Spleen (tissue), 11 donors: ENCODE measurements at regions not wholly inside any gene's neighbourhood (a gene's known extent, or its start where the extent isn't known, plus 50 kb on each side); places are given as distances from the start of the nearest gene placed in this dataset.

Experiments used
- DNase-seq: peaks from one replicate; pipeline ENCODE4 v3.0.0-alpha.2; 2020
- H3K27ac ChIP-seq, 8 donors: fragments of 200-600 bp; sonication (generic) in 7 of 8; 1 replicate in 4 of 8; 2 replicates in 4 of 8; pipeline versions ENCODE4 v1.5.0 to v1.8.0; 2016 to 2021; ENCODE audit warnings: inconsistent platforms in 4 of 8, mild to moderate bottlenecking in 4 of 8, moderate library complexity in 1 of 8
- H3K27me3 ChIP-seq, 7 donors: fragments of 200-600 bp; sonication (generic) in 6 of 7; replicated peaks in 1 of 7; 1 replicate in 4 of 7; 2 replicates in 3 of 7; pipeline versions ENCODE4 v1.5.0 to v1.8.0; 2016 to 2021; ENCODE audit warnings: inconsistent platforms in 3 of 7, mild to moderate bottlenecking in 1 of 7
- H3K36me3 ChIP-seq, 6 donors: fragments of 200-600 bp; sonication (generic) in 5 of 6; 1 replicate in 4 of 6; 2 replicates in 2 of 6; pipeline versions ENCODE4 v1.5.0 to v1.8.0; 2016 to 2021; ENCODE audit warnings: inconsistent platforms in 2 of 6
- H3K4me1 ChIP-seq, 6 donors: fragments of 200-600 bp; sonication (generic) in 5 of 6; 1 replicate in 3 of 6; 2 replicates in 3 of 6; pipeline versions ENCODE4 v1.5.0 to v1.8.0; 2016 to 2021; ENCODE audit warnings: inconsistent platforms in 3 of 6
- H3K4me3 ChIP-seq, 8 donors: fragments of 200-600 bp; sonication (generic) in 7 of 8; 1 replicate in 4 of 8; 2 replicates in 4 of 8; pipeline versions ENCODE4 v1.5.0 to v1.8.0; 2016 to 2021; ENCODE audit warnings: inconsistent platforms in 4 of 8, mild to moderate bottlenecking in 4 of 8, moderate library complexity in 2 of 8
- H3K9me3 ChIP-seq, 8 donors: fragments of 200-600 bp; sonication (generic) in 7 of 8; 1 replicate in 4 of 8; 2 replicates in 4 of 8; pipeline versions ENCODE4 v1.5.0 to v1.8.0; 2016 to 2021; ENCODE audit warnings: inconsistent platforms in 4 of 8
- POLR2A ChIP-seq, 3 donors: fragments of 450-650 bp; IDR thresholded peaks; one replicate each; pipeline ENCODE4 v1.5.1; 2017; ENCODE audit warnings: antibody characterized with exemption in 3 of 3, mild to moderate bottlenecking in 1 of 3
- POLR2AphosphoS5 ChIP-seq, 3 donors: sonication (generic); formaldehyde crosslinking; IDR thresholded peaks; one replicate each; pipeline ENCODE4 v1.5.1; 2017; ENCODE audit warnings: antibody characterized with exemption in 3 of 3
- WGBS, 5 donors: extraction: QIAGEN DNeasy Blood & Tissue Kit in 3 of 5; methylation state at CpG; one replicate each; pipeline versions ENCODE4 v1.1.5 to v1.1.7; 2013 to 2018; 5-methylcytosine and 5-hydroxymethylcytosine counted together
- intact Hi-C: fragments of 100-400 bp; cut with DNase I; formaldehyde crosslinking; loops from one replicate; pipeline ENCODE4 v1.15.0; 2023; ENCODE audit warnings: low total_unique reads
- TF ChIP-seq, protein P1 (sequence below), 11 experiments: fragments of 200-600 bp in 7 of 11; fragments of 450-650 bp in 4 of 11; sonication (generic) in 4 of 11; IDR thresholded peaks in 8 of 11; conservative IDR thresholded peaks in 3 of 11; 1 replicate in 7 of 11; 2 replicates in 4 of 11; pipeline versions ENCODE4 v1.4.0 to v1.8.0; 2016 to 2021; ENCODE audit warnings: antibody characterized with exemption in 11 of 11, inconsistent platforms in 4 of 11, mild to moderate bottlenecking in 1 of 11
- donor health status: healthy with polysubstance abuse.
- donor health status: DM: no; HTN: no; CAD: no; lungs with moderate emphysema.
- donor health status: DM: no; HTN: no; CAD: no.
- donor health status: Bipolar disorder and iron deficiency.
- donor health status: healthy.
- donor health status: DM: no; HTN: no; CAD: no.
- donor health status: DM: yes; HTN: yes; CAD: no.

- TF ChIP-seq POLR2AphosphoS5 (IDR thresholded peaks at IDR 0.05) = no peak
- TF ChIP-seq, protein P1, sequence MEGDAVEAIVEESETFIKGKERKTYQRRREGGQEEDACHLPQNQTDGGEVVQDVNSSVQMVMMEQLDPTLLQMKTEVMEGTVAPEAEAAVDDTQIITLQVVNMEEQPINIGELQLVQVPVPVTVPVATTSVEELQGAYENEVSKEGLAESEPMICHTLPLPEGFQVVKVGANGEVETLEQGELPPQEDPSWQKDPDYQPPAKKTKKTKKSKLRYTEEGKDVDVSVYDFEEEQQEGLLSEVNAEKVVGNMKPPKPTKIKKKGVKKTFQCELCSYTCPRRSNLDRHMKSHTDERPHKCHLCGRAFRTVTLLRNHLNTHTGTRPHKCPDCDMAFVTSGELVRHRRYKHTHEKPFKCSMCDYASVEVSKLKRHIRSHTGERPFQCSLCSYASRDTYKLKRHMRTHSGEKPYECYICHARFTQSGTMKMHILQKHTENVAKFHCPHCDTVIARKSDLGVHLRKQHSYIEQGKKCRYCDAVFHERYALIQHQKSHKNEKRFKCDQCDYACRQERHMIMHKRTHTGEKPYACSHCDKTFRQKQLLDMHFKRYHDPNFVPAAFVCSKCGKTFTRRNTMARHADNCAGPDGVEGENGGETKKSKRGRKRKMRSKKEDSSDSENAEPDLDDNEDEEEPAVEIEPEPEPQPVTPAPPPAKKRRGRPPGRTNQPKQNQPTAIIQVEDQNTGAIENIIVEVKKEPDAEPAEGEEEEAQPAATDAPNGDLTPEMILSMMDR (IDR thresholded peaks at IDR 0.05 in 8 of 11, conservative IDR thresholded peaks at IDR 0.05 in 3 of 11) = no peak
- TF ChIP-seq POLR2A (IDR thresholded peaks at IDR 0.05) = no peak
- 86 to 91% (median 89%) methylated on average over 8 of the region's 8 CpGs for WGBS, 5 donors
Observed at GRCh38 chr9:23552876-23553601, 273.0 kb downstream of the ELAVL2 start.

GRCh38 chr9:23554686-23555085 lies 271.4 kb downstream of the ELAVL2 start:
- Histone ChIP-seq H3K27ac (no peak overlapping the region), H3K36me3 (no peaks in the 10 kb centered on the region), H3K9me3 (peaks cover 0 to 22% (median 11%) of the 10 kb centered on the region in 8 donors), H3K4me1 (no peaks in the 10 kb centered on the region), H3K27me3 (no peaks in the 10 kb centered on the region), H3K4me3 (no peak overlapping the region)
- DNase-seq = no peak
- intact Hi-C loops = no loop called here
- TF ChIP-seq POLR2A (IDR thresholded peaks at IDR 0.05) (no peak), POLR2AphosphoS5 (IDR thresholded peaks at IDR 0.05) (no peak)
- TF ChIP-seq, protein P1 (IDR thresholded peaks at IDR 0.05 in 8 of 11, conservative IDR thresholded peaks at IDR 0.05 in 3 of 11) = no peak
- WGBS, 5 donors = 88 to 100% (median 93%) methylated on average over 1 of the region's 1 CpG

More at GRCh38 chr9:23552876-23553601, 273.0 kb downstream of the ELAVL2 start:
- no peaks in the 10 kb centered on the region for H3K27me3 ChIP-seq
- H3K4me1 ChIP-seq = no peaks in the 10 kb centered on the region
- intact Hi-C loops = no loop called here
- no peak for DNase-seq
- no peak overlapping the region for H3K27ac ChIP-seq
- no peak overlapping the region for H3K4me3 ChIP-seq
- no peaks in the 10 kb centered on the region for H3K36me3 ChIP-seq
- H3K9me3 ChIP-seq = peaks cover 0 to 6% (median under 1%) of the 10 kb centered on the region in 8 donors

DNA sequence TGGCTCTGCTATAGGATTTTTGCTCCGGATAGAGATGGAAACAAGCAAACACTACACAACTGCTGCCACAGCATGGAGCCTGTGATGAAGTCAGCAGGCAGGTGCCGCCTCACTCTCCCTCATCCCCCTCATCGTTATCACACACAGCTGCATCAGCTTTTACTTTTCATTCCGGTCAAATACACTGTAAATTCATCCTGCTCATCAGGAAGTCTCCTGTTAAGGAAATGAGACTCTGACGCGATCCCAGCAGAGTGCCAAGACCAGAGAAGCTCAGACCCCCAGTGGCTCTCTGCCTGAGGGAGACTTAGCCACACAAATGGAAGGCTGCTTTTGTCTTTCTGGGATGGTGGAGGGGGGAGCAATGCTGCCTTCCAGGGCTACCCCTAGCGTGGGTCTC lies 270.2 kb downstream of the ELAVL2 start:
- TF ChIP-seq POLR2AphosphoS5 (IDR thresholded peaks at IDR 0.05) = no peak
- TF ChIP-seq POLR2A (IDR thresholded peaks at IDR 0.05) = no peak
- TF ChIP-seq, protein P1 (IDR thresholded peaks at IDR 0.05 in 8 of 11, conservative IDR thresholded peaks at IDR 0.05 in 3 of 11) = no peak
- Histone ChIP-seq H3K4me1 (no peaks in the 10 kb centered on the region), H3K27ac (no peak overlapping the region), H3K9me3 (peaks cover 0 to 24% (median 11%) of the 10 kb centered on the region in 8 donors), H3K27me3 (no peaks in the 10 kb centered on the region), H3K36me3 (no peaks in the 10 kb centered on the region), H3K4me3 (no peak overlapping the region)
- DNase-seq = no peak
- 32 to 53% (median 36%) methylated on average over 7 of the region's 7 CpGs for WGBS, 5 donors
- intact Hi-C loops = no loop called here

DNA sequence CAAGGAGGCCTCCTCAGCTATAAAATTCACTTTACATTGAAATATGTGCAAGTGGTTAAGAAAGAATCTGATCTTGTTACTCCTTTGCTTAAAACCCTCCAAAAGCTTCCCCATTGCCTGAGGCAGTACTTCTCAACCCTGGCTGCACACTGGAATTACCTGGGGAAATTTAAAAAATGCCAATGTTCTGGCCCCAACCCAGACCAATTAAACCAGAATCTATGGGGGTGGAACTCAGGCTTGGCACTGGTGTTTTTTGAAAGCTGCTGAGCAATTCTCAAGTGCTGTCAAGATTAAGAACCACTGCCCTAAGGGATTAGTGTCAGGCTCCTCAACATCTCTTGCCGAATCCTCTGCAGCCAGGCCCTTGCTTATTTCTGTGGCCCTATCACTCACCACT lies 269.6 kb downstream of the ELAVL2 start:
- Histone ChIP-seq H3K4me3 (no peak overlapping the region), H3K4me1 (no peaks in the 10 kb centered on the region), H3K36me3 (no peaks in the 10 kb centered on the region), H3K9me3 (peaks cover 0 to 24% (median 11%) of the 10 kb centered on the region in 8 donors), H3K27ac (no peak overlapping the region), H3K27me3 (no peaks in the 10 kb centered on the region)
- no peak for DNase-seq
- 75 to 94% (median 80%) methylated on average over 1 of the region's 1 CpG for WGBS, 5 donors
- TF ChIP-seq POLR2A (IDR thresholded peaks at IDR 0.05) = no peak
- TF ChIP-seq POLR2AphosphoS5 (IDR thresholded peaks at IDR 0.05) = no peak
- TF ChIP-seq, protein P1 (IDR thresholded peaks at IDR 0.05 in 8 of 11, conservative IDR thresholded peaks at IDR 0.05 in 3 of 11) = no peak
- intact Hi-C loops = no loop called here
